Bone marrow (tissue), 2 donors: ENCODE measurements at regions not wholly inside any gene's neighbourhood (a gene's known extent, or its start where the extent isn't known, plus 50 kb on each side); places are given as distances from the start of the nearest gene placed in this dataset.
"Not testable (repeated sequence)": the region's sequence is repeated elsewhere in the genome, so short reads cannot be mapped to it uniquely, and the experiment has no call there.

Experiments
- DNase-seq, 2 donors: peaks; one replicate each; lab custom pipeline; 2025; lab: John Stamatoyannopoulos, UW

- no peak for DNase-seq
Observed at GRCh38 chr21:35201799-35202198, 152.7 kb upstream of the RUNX1 start.

GRCh38 chr21:35201288-35201687 lies 152.2 kb upstream of the RUNX1 start:
- no peak for DNase-seq

- DNase-seq: no peak
Observed at GRCh38 chr21:35199733-35200015, 150.6 kb upstream of the RUNX1 start.

GRCh38 chr21:35198982-35199732 lies 150.1 kb upstream of the RUNX1 start:
- no peak for DNase-seq

- no peak for DNase-seq
Observed at GRCh38 chr21:35198565-35198964, 149.5 kb upstream of the RUNX1 start.

GRCh38 chr21:35197992-35198431 lies 148.9 kb upstream of the RUNX1 start:
- no peak for DNase-seq

- no peak for DNase-seq
Observed at GRCh38 chr21:35197191-35197590, 148.1 kb upstream of the RUNX1 start.

GRCh38 chr21:35196128-35196527 lies 147.0 kb upstream of the RUNX1 start:
- DNase-seq: no peak

- no peak for DNase-seq
Observed at GRCh38 chr21:35195232-35195631, 146.1 kb upstream of the RUNX1 start.

- DNase-seq: no peak
Observed at GRCh38 chr21:35191754-35192153, 142.7 kb upstream of the RUNX1 start.

GRCh38 chr21:35191128-35191527 lies 142.0 kb upstream of the RUNX1 start:
- DNase-seq: no peak

GRCh38 chr21:35190201-35190701 lies 141.1 kb upstream of the RUNX1 start:
- DNase-seq: no peak

GRCh38 chr21:35189077-35189863 lies 140.2 kb upstream of the RUNX1 start:
- DNase-seq: no peak

- DNase-seq: not testable (repeated sequence)
Observed at GRCh38 chr21:35183389-35183788, 134.3 kb upstream of the RUNX1 start.

GRCh38 chr21:35179990-35180540 lies 131.0 kb upstream of the RUNX1 start:
- no peak for DNase-seq

- no peak for DNase-seq
Observed at GRCh38 chr21:35178827-35179226, 129.7 kb upstream of the RUNX1 start.

- DNase-seq: no peak
Observed at GRCh38 chr21:35178098-35178497, 129.0 kb upstream of the RUNX1 start.

GRCh38 chr21:35172231-35172630 lies 123.1 kb upstream of the RUNX1 start:
- DNase-seq: no peak

- no peak for DNase-seq
Observed at GRCh38 chr21:35171385-35171784, 122.3 kb upstream of the RUNX1 start.

- DNase-seq: no peak
Observed at GRCh38 chr21:35170818-35171217, 121.7 kb upstream of the RUNX1 start.

- no peak for DNase-seq
Observed at GRCh38 chr21:35170244-35170643, 121.1 kb upstream of the RUNX1 start.

- DNase-seq: no peak
Observed at GRCh38 chr21:35169574-35169973, 120.5 kb upstream of the RUNX1 start.

- DNase-seq: no peak
Observed at GRCh38 chr21:35168735-35169134, 119.6 kb upstream of the RUNX1 start.
